SK-N-SH (cell line): ENCODE measurements at regions not wholly inside any gene's neighbourhood (a gene's known extent, or its start where the extent isn't known, plus 50 kb on each side); places are given as distances from the start of the nearest gene placed in this dataset.

Experiments
- GABPA ChIP-seq: IDR thresholded peaks from 2 replicates; pipeline ENCODE4 v1.4.0; 2012; ENCODE audit warnings: low read depth, mild to moderate bottlenecking
- TAF1 ChIP-seq: IDR thresholded peaks from 2 replicates; pipeline ENCODE4 v1.6.1; 2012; ENCODE audit warnings: low read depth, mild to moderate bottlenecking, low read length, moderate library complexity, borderline replicate concordance
- TF ChIP-seq, protein P1 (sequence below): fragments of 200-600 bp; sonication (generic); IDR thresholded peaks from 2 replicates; pipeline ENCODE4 v1.6.1; 2017; ENCODE audit warnings: antibody characterized with exemption, mild to moderate bottlenecking, moderate library complexity
- TF ChIP-seq, protein P2 (sequence below): fragments of 150-350 bp; IDR thresholded peaks from 2 replicates; pipeline ENCODE4 v1.6.1; 2017; ENCODE audit warnings: antibody characterized with exemption, low read length, low read depth, borderline replicate concordance
- TF ChIP-seq, protein P3 (sequence below): IDR thresholded peaks from 2 replicates; pipeline ENCODE4 v1.6.1; 2012; ENCODE audit warnings: mild to moderate bottlenecking, low read depth, low read length, moderate library complexity

DNA sequence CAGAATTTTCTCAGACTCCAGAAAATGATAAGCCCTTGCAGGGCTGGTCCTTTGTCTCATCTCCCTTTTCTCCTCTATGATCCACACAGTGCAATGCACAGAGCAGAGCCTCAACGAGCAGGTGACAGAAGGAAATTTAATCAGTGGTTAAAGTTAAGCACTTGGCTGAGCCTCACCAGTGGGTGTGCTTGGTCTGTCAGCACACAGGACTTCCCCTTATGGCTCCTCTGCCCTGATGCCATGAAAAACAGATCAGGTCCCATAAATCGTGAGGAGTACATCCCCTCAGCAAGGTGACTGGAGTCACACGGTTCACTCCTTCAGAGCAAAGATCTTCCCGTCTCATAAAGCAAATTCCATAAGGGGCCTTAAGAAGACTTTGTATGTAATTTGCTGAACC, 818.2 kb downstream of the UQCRFS1 start:
- TF ChIP-seq, protein P1, sequence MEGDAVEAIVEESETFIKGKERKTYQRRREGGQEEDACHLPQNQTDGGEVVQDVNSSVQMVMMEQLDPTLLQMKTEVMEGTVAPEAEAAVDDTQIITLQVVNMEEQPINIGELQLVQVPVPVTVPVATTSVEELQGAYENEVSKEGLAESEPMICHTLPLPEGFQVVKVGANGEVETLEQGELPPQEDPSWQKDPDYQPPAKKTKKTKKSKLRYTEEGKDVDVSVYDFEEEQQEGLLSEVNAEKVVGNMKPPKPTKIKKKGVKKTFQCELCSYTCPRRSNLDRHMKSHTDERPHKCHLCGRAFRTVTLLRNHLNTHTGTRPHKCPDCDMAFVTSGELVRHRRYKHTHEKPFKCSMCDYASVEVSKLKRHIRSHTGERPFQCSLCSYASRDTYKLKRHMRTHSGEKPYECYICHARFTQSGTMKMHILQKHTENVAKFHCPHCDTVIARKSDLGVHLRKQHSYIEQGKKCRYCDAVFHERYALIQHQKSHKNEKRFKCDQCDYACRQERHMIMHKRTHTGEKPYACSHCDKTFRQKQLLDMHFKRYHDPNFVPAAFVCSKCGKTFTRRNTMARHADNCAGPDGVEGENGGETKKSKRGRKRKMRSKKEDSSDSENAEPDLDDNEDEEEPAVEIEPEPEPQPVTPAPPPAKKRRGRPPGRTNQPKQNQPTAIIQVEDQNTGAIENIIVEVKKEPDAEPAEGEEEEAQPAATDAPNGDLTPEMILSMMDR = no peak
- TF ChIP-seq, protein P2, sequence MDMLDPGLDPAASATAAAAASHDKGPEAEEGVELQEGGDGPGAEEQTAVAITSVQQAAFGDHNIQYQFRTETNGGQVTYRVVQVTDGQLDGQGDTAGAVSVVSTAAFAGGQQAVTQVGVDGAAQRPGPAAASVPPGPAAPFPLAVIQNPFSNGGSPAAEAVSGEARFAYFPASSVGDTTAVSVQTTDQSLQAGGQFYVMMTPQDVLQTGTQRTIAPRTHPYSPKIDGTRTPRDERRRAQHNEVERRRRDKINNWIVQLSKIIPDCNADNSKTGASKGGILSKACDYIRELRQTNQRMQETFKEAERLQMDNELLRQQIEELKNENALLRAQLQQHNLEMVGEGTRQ = no peak
- TF ChIP-seq, protein P3, sequence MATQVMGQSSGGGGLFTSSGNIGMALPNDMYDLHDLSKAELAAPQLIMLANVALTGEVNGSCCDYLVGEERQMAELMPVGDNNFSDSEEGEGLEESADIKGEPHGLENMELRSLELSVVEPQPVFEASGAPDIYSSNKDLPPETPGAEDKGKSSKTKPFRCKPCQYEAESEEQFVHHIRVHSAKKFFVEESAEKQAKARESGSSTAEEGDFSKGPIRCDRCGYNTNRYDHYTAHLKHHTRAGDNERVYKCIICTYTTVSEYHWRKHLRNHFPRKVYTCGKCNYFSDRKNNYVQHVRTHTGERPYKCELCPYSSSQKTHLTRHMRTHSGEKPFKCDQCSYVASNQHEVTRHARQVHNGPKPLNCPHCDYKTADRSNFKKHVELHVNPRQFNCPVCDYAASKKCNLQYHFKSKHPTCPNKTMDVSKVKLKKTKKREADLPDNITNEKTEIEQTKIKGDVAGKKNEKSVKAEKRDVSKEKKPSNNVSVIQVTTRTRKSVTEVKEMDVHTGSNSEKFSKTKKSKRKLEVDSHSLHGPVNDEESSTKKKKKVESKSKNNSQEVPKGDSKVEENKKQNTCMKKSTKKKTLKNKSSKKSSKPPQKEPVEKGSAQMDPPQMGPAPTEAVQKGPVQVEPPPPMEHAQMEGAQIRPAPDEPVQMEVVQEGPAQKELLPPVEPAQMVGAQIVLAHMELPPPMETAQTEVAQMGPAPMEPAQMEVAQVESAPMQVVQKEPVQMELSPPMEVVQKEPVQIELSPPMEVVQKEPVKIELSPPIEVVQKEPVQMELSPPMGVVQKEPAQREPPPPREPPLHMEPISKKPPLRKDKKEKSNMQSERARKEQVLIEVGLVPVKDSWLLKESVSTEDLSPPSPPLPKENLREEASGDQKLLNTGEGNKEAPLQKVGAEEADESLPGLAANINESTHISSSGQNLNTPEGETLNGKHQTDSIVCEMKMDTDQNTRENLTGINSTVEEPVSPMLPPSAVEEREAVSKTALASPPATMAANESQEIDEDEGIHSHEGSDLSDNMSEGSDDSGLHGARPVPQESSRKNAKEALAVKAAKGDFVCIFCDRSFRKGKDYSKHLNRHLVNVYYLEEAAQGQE = no peak
- TF ChIP-seq GABPA (no peak), TAF1 (no peak)
